Lower leg skin (tissue), 4 donors: ENCODE measurements at regions not wholly inside any gene's neighbourhood (a gene's known extent, or its start where the extent isn't known, plus 50 kb on each side); places are given as distances from the start of the nearest gene placed in this dataset.

ENCODE experiments used
- DNase-seq, 2 donors: peaks; one replicate each; pipeline ENCODE4 v3.0.0-alpha.2; 2019; ENCODE audit warnings: low spot score in 2 of 2
- H3K4me3 ChIP-seq: fragments of 200-600 bp; sonication (generic); 2 replicates; pipeline ENCODE4 v1.5.1; 2017; ENCODE audit warnings: mild to moderate bottlenecking, low read depth; ENCODE audit not compliant: poor library complexity, severe bottlenecking
- POLR2A ChIP-seq, 2 donors: fragments of 450-650 bp; IDR thresholded peaks; one replicate each; pipeline ENCODE4 v1.6.1; 2016 to 2017; ENCODE audit warnings: antibody characterized with exemption in 2 of 2, mild to moderate bottlenecking in 1 of 2, moderate library complexity in 1 of 2
- WGBS, 2 donors: methylation state at CpG; one replicate each; pipeline ENCODE4 v1.1.5; 2018; 5-methylcytosine and 5-hydroxymethylcytosine counted together
- intact Hi-C: fragments of 100-400 bp; cut with DNase I; formaldehyde crosslinking; loops from one replicate; pipeline ENCODE4 v1.15.0; 2023; ENCODE audit warnings: low total_unique reads
- TF ChIP-seq, protein P1 (sequence below), 3 donors: fragments of 450-650 bp; IDR thresholded peaks; one replicate each; pipeline ENCODE4 v1.5.1; 2016; ENCODE audit warnings: antibody characterized with exemption in 3 of 3, mild to moderate bottlenecking in 3 of 3, moderate library complexity in 2 of 3

DNA sequence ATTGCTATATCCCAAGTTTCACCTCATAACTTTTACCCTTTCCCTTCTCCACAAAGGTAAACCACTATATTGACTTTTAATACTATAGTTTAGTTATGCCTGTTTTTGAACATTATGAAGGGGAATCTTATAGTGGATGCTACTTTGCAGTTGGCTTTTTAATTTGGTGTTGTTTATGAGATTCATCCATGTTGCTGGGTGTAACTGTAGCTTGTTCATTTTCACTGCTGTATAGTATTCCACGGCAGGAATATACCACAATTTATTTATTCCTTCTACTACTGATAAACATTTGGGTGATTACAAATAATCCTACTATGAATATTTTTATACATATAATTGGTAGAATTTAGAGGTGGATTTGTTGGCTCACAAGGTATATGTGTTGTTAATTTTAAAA lies 88.4 kb upstream of the NALF2 start:
- DNase-seq: no peak
- intact Hi-C loops: no loop called here
- H3K4me3 ChIP-seq: no peak overlapping the region
- WGBS, 2 donors: 93 to 98% methylated on average over 1 of the region's 1 CpG
- TF ChIP-seq, protein P1, sequence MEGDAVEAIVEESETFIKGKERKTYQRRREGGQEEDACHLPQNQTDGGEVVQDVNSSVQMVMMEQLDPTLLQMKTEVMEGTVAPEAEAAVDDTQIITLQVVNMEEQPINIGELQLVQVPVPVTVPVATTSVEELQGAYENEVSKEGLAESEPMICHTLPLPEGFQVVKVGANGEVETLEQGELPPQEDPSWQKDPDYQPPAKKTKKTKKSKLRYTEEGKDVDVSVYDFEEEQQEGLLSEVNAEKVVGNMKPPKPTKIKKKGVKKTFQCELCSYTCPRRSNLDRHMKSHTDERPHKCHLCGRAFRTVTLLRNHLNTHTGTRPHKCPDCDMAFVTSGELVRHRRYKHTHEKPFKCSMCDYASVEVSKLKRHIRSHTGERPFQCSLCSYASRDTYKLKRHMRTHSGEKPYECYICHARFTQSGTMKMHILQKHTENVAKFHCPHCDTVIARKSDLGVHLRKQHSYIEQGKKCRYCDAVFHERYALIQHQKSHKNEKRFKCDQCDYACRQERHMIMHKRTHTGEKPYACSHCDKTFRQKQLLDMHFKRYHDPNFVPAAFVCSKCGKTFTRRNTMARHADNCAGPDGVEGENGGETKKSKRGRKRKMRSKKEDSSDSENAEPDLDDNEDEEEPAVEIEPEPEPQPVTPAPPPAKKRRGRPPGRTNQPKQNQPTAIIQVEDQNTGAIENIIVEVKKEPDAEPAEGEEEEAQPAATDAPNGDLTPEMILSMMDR (IDR thresholded peaks at IDR 0.05): no peak
- TF ChIP-seq POLR2A (IDR thresholded peaks at IDR 0.05): no peak

GRCh38 chrX:69412661-69413060 lies 91.5 kb upstream of the NALF2 start:
- no peak overlapping the region for H3K4me3 ChIP-seq
- no peak for DNase-seq
- intact Hi-C loops: no loop called here
- TF ChIP-seq POLR2A (IDR thresholded peaks at IDR 0.05): no peak
- TF ChIP-seq, protein P1 (IDR thresholded peaks at IDR 0.05): no peak
- 81 to 89% methylated on average over 3 of the region's 3 CpGs for WGBS, 2 donors

- no peak for DNase-seq
- intact Hi-C loops: no loop called here
- no peak for TF ChIP-seq POLR2A (IDR thresholded peaks at IDR 0.05)
- TF ChIP-seq, protein P1 (IDR thresholded peaks at IDR 0.05): no peak
- H3K4me3 ChIP-seq: no peak overlapping the region
Measured at GRCh38 chrX:69398881-69399280, 105.2 kb upstream of the NALF2 start.

- intact Hi-C loops: no loop called here
- 59 to 61% methylated on average over 4 of the region's 4 CpGs for WGBS, 2 donors
- H3K4me3 ChIP-seq: no peak overlapping the region
- no peak for DNase-seq
- TF ChIP-seq, protein P1 (IDR thresholded peaks at IDR 0.05): no peak
- no peak for TF ChIP-seq POLR2A (IDR thresholded peaks at IDR 0.05)
Measured at GRCh38 chrX:69396916-69397315, 107.2 kb upstream of the NALF2 start.

DNA sequence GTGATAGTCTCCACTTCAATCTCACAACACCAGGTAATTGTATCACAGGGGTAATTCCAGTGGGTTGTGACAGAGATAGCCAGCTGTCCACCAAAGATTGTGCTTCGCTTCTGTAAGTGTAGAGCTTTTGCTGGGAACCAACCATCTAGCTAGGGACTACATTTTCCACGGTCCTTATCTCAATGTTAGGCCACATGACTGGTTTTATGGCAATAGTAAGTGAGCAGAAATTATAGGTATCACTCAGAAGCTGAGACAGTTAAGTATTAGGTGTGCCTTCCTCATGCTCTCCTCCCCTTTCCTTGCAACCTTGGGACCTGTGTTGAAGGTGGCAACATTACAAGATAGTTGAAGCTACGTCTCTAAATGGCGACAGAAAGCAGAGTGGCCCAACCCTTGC lies 108.8 kb upstream of the NALF2 start:
- DNase-seq: no peak
- intact Hi-C loops: no loop called here
- WGBS, 2 donors: 79 to 98% methylated on average over 4 of the region's 4 CpGs
- H3K4me3 ChIP-seq: no peak overlapping the region
- TF ChIP-seq, protein P1 (IDR thresholded peaks at IDR 0.05): no peak
- no peak for TF ChIP-seq POLR2A (IDR thresholded peaks at IDR 0.05)

GRCh38 chrX:69389101-69389501 lies 115.0 kb upstream of the NALF2 start:
- intact Hi-C loops: no loop called here
- no peak overlapping the region for H3K4me3 ChIP-seq
- WGBS, 2 donors: 40 to 42% methylated on average over 2 to 7 of the region's 7 CpGs
- no peak for TF ChIP-seq POLR2A (IDR thresholded peaks at IDR 0.05)
- TF ChIP-seq, protein P1 (IDR thresholded peaks at IDR 0.05): no peak
- no peak for DNase-seq
